Astrocyte of the cerebellum (primary cell): ENCODE measurements at regions not wholly inside any gene's neighbourhood (a gene's known extent, or its start where the extent isn't known, plus 50 kb on each side); places are given as distances from the start of the nearest gene placed in this dataset.
"Not testable (repeated sequence)": the region's sequence is repeated elsewhere in the genome, so short reads cannot be mapped to it uniquely, and the experiment has no call there.

Source experiments
- DNase-seq: peaks from one replicate; pipeline ENCODE4 v3.0.0-alpha.2; 2011; ENCODE audit warnings: low read depth
- H3K4me3 ChIP-seq: 2 replicates; pipeline ENCODE4 v1.5.1; 2011; ENCODE audit warnings: mild to moderate bottlenecking, low read depth, low read length, moderate library complexity
- in situ Hi-C: cut with HindIII; loops from 2 replicates; pipeline ENCODE4 v1.10.0; 2017; ENCODE audit warnings: low sequenced_read_pairs
- TF ChIP-seq, protein P1 (sequence below): IDR thresholded peaks from 2 replicates; pipeline ENCODE4 v1.5.1; 2012; ENCODE audit warnings: low read length, low read depth, moderate library complexity, mild to moderate bottlenecking; ENCODE audit errors: missing control alignments

DNA sequence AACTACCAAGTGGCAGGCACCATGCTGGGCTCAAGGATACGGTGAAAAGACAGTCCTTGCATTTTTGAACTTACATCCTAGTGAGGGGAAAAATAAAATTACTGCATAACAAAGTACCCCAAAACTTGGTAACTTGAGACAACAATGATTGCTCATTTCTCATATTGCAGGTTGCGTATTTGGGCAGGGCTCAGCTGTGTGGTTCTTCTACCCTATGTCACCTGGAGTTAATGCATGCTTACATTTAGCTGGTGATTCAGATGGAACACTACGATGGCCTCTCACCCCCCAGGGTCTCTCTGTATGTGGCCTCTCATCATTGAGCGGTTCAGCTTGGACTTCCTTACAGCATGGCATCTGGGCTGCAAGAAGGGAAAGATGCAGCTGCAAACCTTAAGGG, 60.7 kb upstream of the RBM19 start:
- H3K4me3 ChIP-seq: no peak overlapping the region
- in situ Hi-C loops: no loop called here
- TF ChIP-seq, protein P1, sequence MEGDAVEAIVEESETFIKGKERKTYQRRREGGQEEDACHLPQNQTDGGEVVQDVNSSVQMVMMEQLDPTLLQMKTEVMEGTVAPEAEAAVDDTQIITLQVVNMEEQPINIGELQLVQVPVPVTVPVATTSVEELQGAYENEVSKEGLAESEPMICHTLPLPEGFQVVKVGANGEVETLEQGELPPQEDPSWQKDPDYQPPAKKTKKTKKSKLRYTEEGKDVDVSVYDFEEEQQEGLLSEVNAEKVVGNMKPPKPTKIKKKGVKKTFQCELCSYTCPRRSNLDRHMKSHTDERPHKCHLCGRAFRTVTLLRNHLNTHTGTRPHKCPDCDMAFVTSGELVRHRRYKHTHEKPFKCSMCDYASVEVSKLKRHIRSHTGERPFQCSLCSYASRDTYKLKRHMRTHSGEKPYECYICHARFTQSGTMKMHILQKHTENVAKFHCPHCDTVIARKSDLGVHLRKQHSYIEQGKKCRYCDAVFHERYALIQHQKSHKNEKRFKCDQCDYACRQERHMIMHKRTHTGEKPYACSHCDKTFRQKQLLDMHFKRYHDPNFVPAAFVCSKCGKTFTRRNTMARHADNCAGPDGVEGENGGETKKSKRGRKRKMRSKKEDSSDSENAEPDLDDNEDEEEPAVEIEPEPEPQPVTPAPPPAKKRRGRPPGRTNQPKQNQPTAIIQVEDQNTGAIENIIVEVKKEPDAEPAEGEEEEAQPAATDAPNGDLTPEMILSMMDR: no peak
- no peak for DNase-seq

DNA sequence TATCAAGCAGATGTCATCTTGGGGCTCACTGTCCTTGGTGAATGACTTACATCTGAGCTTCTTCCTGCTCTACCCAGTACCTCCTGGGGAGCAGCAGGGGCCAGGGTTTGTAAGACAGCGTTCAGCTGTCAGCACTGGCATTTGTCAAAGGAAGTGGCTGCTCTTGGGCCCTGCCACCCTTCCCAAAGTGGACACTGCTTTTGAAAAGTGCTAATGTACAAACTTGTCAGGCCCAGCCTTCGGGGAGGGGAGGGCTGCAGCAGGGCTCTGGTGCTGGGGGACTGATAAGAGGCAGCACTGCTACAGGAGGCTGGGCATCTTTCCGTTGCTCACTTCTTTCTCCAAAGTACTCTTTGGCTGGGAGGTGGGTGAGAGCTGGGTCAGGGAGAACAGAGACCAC, 59.8 kb upstream of the RBM19 start:
- in situ Hi-C loops: no loop called here
- no peak for DNase-seq
- H3K4me3 ChIP-seq: no peak overlapping the region
- TF ChIP-seq, protein P1: no peak

DNA sequence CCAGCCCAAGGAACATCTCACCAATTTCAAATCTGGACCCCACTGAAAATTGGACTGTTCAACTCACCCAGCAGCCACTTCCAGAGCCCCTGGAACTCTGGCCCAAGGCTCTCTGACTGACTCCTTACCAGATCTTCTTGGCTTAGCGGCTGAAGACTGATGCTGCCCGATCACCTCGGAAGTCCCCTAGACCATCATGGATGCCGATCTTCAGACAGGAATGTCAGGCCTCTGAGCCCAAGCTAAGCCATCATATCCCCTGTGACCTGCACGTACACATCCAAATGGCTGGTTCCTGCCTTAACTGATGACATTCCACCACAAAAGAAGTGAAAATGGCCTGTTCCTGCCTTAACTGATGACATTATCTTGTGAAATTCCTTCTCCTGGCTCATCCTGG, 56.0 kb upstream of the RBM19 start:
- H3K4me3 ChIP-seq, in situ Hi-C loops, DNase-seq: not testable (repeated sequence)

DNA sequence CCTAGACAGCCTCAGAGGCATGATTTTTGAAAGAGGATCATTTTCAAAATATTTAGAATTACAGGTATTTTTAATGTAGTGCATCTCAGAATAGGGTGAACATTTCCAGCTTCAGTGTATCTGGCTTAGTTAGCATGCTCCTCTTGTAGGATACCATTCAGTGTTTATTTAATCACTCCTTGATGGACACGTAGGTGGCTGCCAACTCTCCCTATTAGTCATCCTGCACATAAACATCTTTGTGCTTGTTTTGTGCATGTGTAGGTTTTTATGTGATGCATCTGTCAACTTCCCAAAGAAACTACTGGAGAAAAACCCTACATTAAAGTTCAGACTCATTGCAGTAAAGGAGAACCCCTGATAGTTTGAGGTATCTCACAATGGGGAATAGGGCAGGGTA, 52.5 kb upstream of the RBM19 start:
- in situ Hi-C loops: no loop called here
- TF ChIP-seq, protein P1: no peak
- DNase-seq: no peak
- no peak overlapping the region for H3K4me3 ChIP-seq
